ENCODE measurements at regions not wholly inside any gene's neighbourhood (a gene's known extent, or its start where the extent isn't known, plus 50 kb on each side); places are given as distances from the start of the nearest gene placed in this dataset.

GRCh38 chr2:236772220-236772837 lies 202.7 kb downstream of the ACKR3 start:
- TF ChIP-seq CTCF (IDR thresholded peaks at IDR 0.05; ENCODE audit: control extremely low read depth, extremely low read depth): no peak
- DNase-seq (no peak), ATAC-seq (ENCODE audit: insufficient read depth, low FRiP score) (no peak)
- Histone ChIP-seq H3K27me3 (ENCODE audit: control insufficient read depth in 3 of 3, insufficient read depth in 3 of 3, low read length in 2 of 3) (no peaks in the 10 kb centered on the region), H3K4me1 (ENCODE audit: control insufficient read depth in 5 of 5, insufficient read depth in 5 of 5, low read length in 5 of 5) (peaks cover 0 to 22% (median 4%) of the 10 kb centered on the region in 5 donors), H3K27ac (ENCODE audit: low read depth in 1 of 2, low read length in 1 of 2) (no peak overlapping the region), H3K4me3 (no peak overlapping the region), H3K36me3 (ENCODE audit: control insufficient read depth in 4 of 4, insufficient read depth in 4 of 4, low read length in 4 of 4) (no peaks in the 10 kb centered on the region), H3K9ac (ENCODE audit: insufficient read depth in 1 of 2, low read length in 2 of 2) (no peak overlapping the region), H3K9me3 (ENCODE audit: control insufficient read depth in 4 of 4, insufficient read depth in 3 of 4, low read length in 3 of 4) (peaks cover 0 to 4% (median 0%) of the 10 kb centered on the region in 4 donors)
- 61 to 66% methylated on average over 17 of the region's 17 CpGs for WGBS, 2 donors

- DNase-seq (no peak), ATAC-seq (ENCODE audit: insufficient read depth, low FRiP score) (no peak)
- Histone ChIP-seq H3K27me3 (ENCODE audit: control insufficient read depth in 3 of 3, insufficient read depth in 3 of 3, low read length in 2 of 3) (no peaks in the 10 kb centered on the region), H3K4me3 (no peak overlapping the region), H3K9me3 (ENCODE audit: control insufficient read depth in 4 of 4, insufficient read depth in 3 of 4, low read length in 3 of 4) (peaks cover 0 to 1% (median 0%) of the 10 kb centered on the region in 4 donors), H3K9ac (ENCODE audit: insufficient read depth in 1 of 2, low read length in 2 of 2) (no peak overlapping the region), H3K4me1 (ENCODE audit: control insufficient read depth in 5 of 5, insufficient read depth in 5 of 5, low read length in 5 of 5) (peaks cover 0 to 23% (median 4%) of the 10 kb centered on the region in 5 donors), H3K27ac (ENCODE audit: low read depth in 1 of 2, low read length in 1 of 2) (no peak overlapping the region), H3K36me3 (ENCODE audit: control insufficient read depth in 4 of 4, insufficient read depth in 4 of 4, low read length in 4 of 4) (no peaks in the 10 kb centered on the region)
- WGBS, 2 donors: 84 to 96% methylated on average over 9 of the region's 9 CpGs
- no peak for TF ChIP-seq CTCF (IDR thresholded peaks at IDR 0.05; ENCODE audit: control extremely low read depth, extremely low read depth)
These were observed 203.6 kb downstream of the ACKR3 start for GRCh38 chr2:236773206-236773605.

GRCh38 chr2:236774171-236774570 lies 204.5 kb downstream of the ACKR3 start:
- 73 to 98% methylated on average over 9 of the region's 9 CpGs for WGBS, 2 donors
- no peak overlapping the region for H3K27ac ChIP-seq (ENCODE audit: low read depth in 1 of 2, low read length in 1 of 2)
- peaks cover 0 to 23% (median 4%) of the 10 kb centered on the region in 5 donors for H3K4me1 ChIP-seq (ENCODE audit: control insufficient read depth in 5 of 5, insufficient read depth in 5 of 5, low read length in 5 of 5)
- no peaks in the 10 kb centered on the region for H3K9me3 ChIP-seq (ENCODE audit: control insufficient read depth in 4 of 4, insufficient read depth in 3 of 4, low read length in 3 of 4)
- no peaks in the 10 kb centered on the region for H3K27me3 ChIP-seq (ENCODE audit: control insufficient read depth in 3 of 3, insufficient read depth in 3 of 3, low read length in 2 of 3)
- H3K9ac ChIP-seq (ENCODE audit: insufficient read depth in 1 of 2, low read length in 2 of 2): no peak overlapping the region
- ATAC-seq (ENCODE audit: insufficient read depth, low FRiP score): no peak
- no peak for TF ChIP-seq CTCF (IDR thresholded peaks at IDR 0.05; ENCODE audit: control extremely low read depth, extremely low read depth)
- DNase-seq: no peak
- H3K4me3 ChIP-seq: no peak overlapping the region
- H3K36me3 ChIP-seq (ENCODE audit: control insufficient read depth in 4 of 4, insufficient read depth in 4 of 4, low read length in 4 of 4): no peaks in the 10 kb centered on the region

- no peak for TF ChIP-seq CTCF (IDR thresholded peaks at IDR 0.05; ENCODE audit: control extremely low read depth, extremely low read depth)
- WGBS, 2 donors: 46 to 57% methylated on average over 2 of the region's 2 CpGs
- ATAC-seq (ENCODE audit: insufficient read depth, low FRiP score): no peak
- H3K9ac ChIP-seq (ENCODE audit: insufficient read depth in 1 of 2, low read length in 2 of 2): no peak overlapping the region
- no peaks in the 10 kb centered on the region for H3K36me3 ChIP-seq (ENCODE audit: control insufficient read depth in 4 of 4, insufficient read depth in 4 of 4, low read length in 4 of 4)
- no peaks in the 10 kb centered on the region for H3K27me3 ChIP-seq (ENCODE audit: control insufficient read depth in 3 of 3, insufficient read depth in 3 of 3, low read length in 2 of 3)
- H3K4me3 ChIP-seq: no peak overlapping the region
- no peak overlapping the region for H3K27ac ChIP-seq (ENCODE audit: low read depth in 1 of 2, low read length in 1 of 2)
- DNase-seq: peak in 2 of 3 donors; percentile 62 to 63
- H3K9me3 ChIP-seq (ENCODE audit: control insufficient read depth in 4 of 4, insufficient read depth in 3 of 4, low read length in 3 of 4): no peaks in the 10 kb centered on the region
- H3K4me1 ChIP-seq (ENCODE audit: control insufficient read depth in 5 of 5, insufficient read depth in 5 of 5, low read length in 5 of 5): peaks cover 0 to 23% (median 4%) of the 10 kb centered on the region in 5 donors
These were observed 205.9 kb downstream of the ACKR3 start for GRCh38 chr2:236775511-236775910.
